Right cardiac atrium (tissue), 5 donors: ENCODE measurements at regions not wholly inside any gene's neighbourhood (a gene's known extent, or its start where the extent isn't known, plus 50 kb on each side); places are given as distances from the start of the nearest gene placed in this dataset.

Source experiments
- ATAC-seq, 2 donors: fragments of 200-7000 bp; cut with Tn5 transposase; one replicate each; pipeline versions ENCODE4 v1.8.0 to v1.9.1; 2020; ENCODE audit warnings: moderate library complexity in 2 of 2, mild to moderate bottlenecking in 1 of 2
- DNase-seq, 3 donors: peaks; one replicate each; pipeline ENCODE4 v3.0.0-alpha.2; 2020
- H3K27ac ChIP-seq: one replicate; pipeline ENCODE4 v1.5.1; 2013; ENCODE audit warnings: mild to moderate bottlenecking, low read length, control low read depth, moderate library complexity
- H3K27me3 ChIP-seq: one replicate; pipeline ENCODE4 v1.6.1; 2013; ENCODE audit not compliant: control insufficient read depth, insufficient read depth
- H3K4me1 ChIP-seq: one replicate; pipeline ENCODE4 v1.6.1; 2013; ENCODE audit warnings: low read length; ENCODE audit not compliant: control insufficient read depth, insufficient read depth
- H3K4me3 ChIP-seq: one replicate; pipeline ENCODE4 v1.5.1; 2013; ENCODE audit warnings: low read length, control low read depth
- H3K9me3 ChIP-seq: one replicate; pipeline ENCODE4 v1.6.1; 2013; ENCODE audit warnings: low read length; ENCODE audit not compliant: control insufficient read depth
- WGBS: extraction: QIAGEN DNeasy Blood & Tissue Kit; methylation state at CpG from one replicate; pipeline ENCODE4 v1.1.7; 2013; 5-methylcytosine and 5-hydroxymethylcytosine counted together
- intact Hi-C, 4 donors: fragments of 100-400 bp; cut with DNase I; formaldehyde crosslinking; loops; one replicate each; pipeline versions ENCODE4 v1.11.0 to v1.14.0; 2022 to 2023
- donor health status: healthy with polysubstance abuse.
- donor health status: DM: no; HTN: yes; CAD: no.
- donor health status: DM: no; HTN: no; CAD: no.
- donor health status: DM: no; HTN: yes; CAD: no; lungs with severe emphysema.
- donor health status: DM: yes; HTN: yes; CAD: no.

GRCh38 chr13:40230833-40231266 is 435.6 kb downstream of the FOXO1 start:
- Histone ChIP-seq H3K4me3 (no peak overlapping the region), H3K9me3 (no peaks in the 10 kb centered on the region), H3K27me3 (no peaks in the 10 kb centered on the region), H3K27ac (no peak overlapping the region), H3K4me1 (peaks cover 4% of the 10 kb centered on the region)
- 30% methylated on average over 3 of the region's 3 CpGs for WGBS
- intact Hi-C loops = no loop called here
- ATAC-seq (no peak), DNase-seq (no peak)

- 21% methylated on average over 2 of the region's 2 CpGs for WGBS
- H3K9me3 ChIP-seq = no peaks in the 10 kb centered on the region
- intact Hi-C loops = no loop called here
- DNase-seq (no peak), ATAC-seq (no peak)
- peaks cover 4% of the 10 kb centered on the region for H3K4me1 ChIP-seq
- no peak overlapping the region for H3K4me3 ChIP-seq
- no peaks in the 10 kb centered on the region for H3K27me3 ChIP-seq
- H3K27ac ChIP-seq = no peak overlapping the region
These were observed 435.1 kb downstream of the FOXO1 start for GRCh38 chr13:40231311-40231710.

GRCh38 chr13:40231751-40232150 is 434.7 kb downstream of the FOXO1 start:
- Histone ChIP-seq H3K4me1 (peaks cover 4% of the 10 kb centered on the region), H3K4me3 (no peak overlapping the region), H3K27me3 (no peaks in the 10 kb centered on the region), H3K9me3 (no peaks in the 10 kb centered on the region), H3K27ac (no peak overlapping the region)
- WGBS = 87% methylated on average over 3 of the region's 3 CpGs
- ATAC-seq (no peak), DNase-seq (no peak)
- intact Hi-C loops = no loop called here

- no peak for ATAC-seq
- H3K4me1 ChIP-seq = peaks cover 4% of the 10 kb centered on the region
- intact Hi-C loops = no loop called here
- H3K4me3 ChIP-seq = no peak overlapping the region
- 94% methylated on average over 3 of the region's 3 CpGs for WGBS
- no peaks in the 10 kb centered on the region for H3K27me3 ChIP-seq
- H3K9me3 ChIP-seq = no peaks in the 10 kb centered on the region
- DNase-seq = no peak
- H3K27ac ChIP-seq = no peak overlapping the region
These were observed 434.0 kb downstream of the FOXO1 start for GRCh38 chr13:40232311-40233040.

GRCh38 chr13:40233731-40234195 is 432.7 kb downstream of the FOXO1 start:
- peaks cover 4% of the 10 kb centered on the region for H3K4me1 ChIP-seq
- H3K27ac ChIP-seq = peak overlapping the region; percentile 79
- no peaks in the 10 kb centered on the region for H3K27me3 ChIP-seq
- peak; percentile 67 to 90 (median 82) for DNase-seq
- ATAC-seq = peak; percentile 55 to 68
- intact Hi-C loops = no loop called here
- no peaks in the 10 kb centered on the region for H3K9me3 ChIP-seq
- WGBS = 54% methylated on average over 8 of the region's 8 CpGs
- no peak overlapping the region for H3K4me3 ChIP-seq

- intact Hi-C loops = no loop called here
- Histone ChIP-seq H3K27me3 (no peaks in the 10 kb centered on the region), H3K4me3 (no peak overlapping the region), H3K4me1 (peaks cover 4% of the 10 kb centered on the region), H3K27ac (peak overlapping the region; percentile 79), H3K9me3 (no peaks in the 10 kb centered on the region)
- DNase-seq (no peak), ATAC-seq (no peak)
- WGBS = 91% methylated on average over 6 of the region's 6 CpGs
These were observed 431.2 kb downstream of the FOXO1 start for GRCh38 chr13:40235160-40235796.

GRCh38 chr13:40236566-40237168 is 429.8 kb downstream of the FOXO1 start:
- intact Hi-C loops = no loop called here
- H3K9me3 ChIP-seq = no peaks in the 10 kb centered on the region
- H3K4me1 ChIP-seq = peaks cover 4% of the 10 kb centered on the region
- no peak overlapping the region for H3K4me3 ChIP-seq
- H3K27me3 ChIP-seq = no peaks in the 10 kb centered on the region
- peak overlapping the region; percentile 96 for H3K27ac ChIP-seq
- WGBS = 61% methylated on average over 12 of the region's 12 CpGs
- DNase-seq (peak; percentile 63 to 83 (median 68)), ATAC-seq (peak; percentile 78 to 82)

- no peaks in the 10 kb centered on the region for H3K9me3 ChIP-seq
- no peak for DNase-seq
- H3K4me1 ChIP-seq = no peaks in the 10 kb centered on the region
- H3K27me3 ChIP-seq = no peaks in the 10 kb centered on the region
- intact Hi-C loops = no loop called here
- no peak overlapping the region for H3K4me3 ChIP-seq
- no peak overlapping the region for H3K27ac ChIP-seq
- no peak for ATAC-seq
- 95% methylated on average over 3 of the region's 3 CpGs for whole genome bisulfite sequencing
These were observed 427.7 kb downstream of the FOXO1 start for GRCh38 chr13:40238761-40239160.

- no peak for DNase-seq
- ATAC-seq = no peak
- Histone ChIP-seq H3K27me3 (no peaks in the 10 kb centered on the region), H3K4me3 (no peak overlapping the region), H3K27ac (no peak overlapping the region), H3K9me3 (no peaks in the 10 kb centered on the region), H3K4me1 (no peaks in the 10 kb centered on the region)
- 92% methylated on average over 2 of the region's 2 CpGs for WGBS
- intact Hi-C loops = no loop called here
These were observed 426.1 kb downstream of the FOXO1 start for GRCh38 chr13:40240293-40240692.

GRCh38 chr13:40241125-40241798 is 425.2 kb downstream of the FOXO1 start:
- ATAC-seq = no peak
- no peak overlapping the region for H3K27ac ChIP-seq
- H3K4me3 ChIP-seq = no peak overlapping the region
- H3K4me1 ChIP-seq = no peaks in the 10 kb centered on the region
- H3K9me3 ChIP-seq = no peaks in the 10 kb centered on the region
- intact Hi-C loops = no loop called here
- H3K27me3 ChIP-seq = no peaks in the 10 kb centered on the region
- 91% methylated on average over 3 of the region's 3 CpGs for WGBS
- no peak for DNase-seq

GRCh38 chr13:40243047-40243446 is 423.4 kb downstream of the FOXO1 start:
- Histone ChIP-seq H3K9me3 (no peaks in the 10 kb centered on the region), H3K27me3 (no peaks in the 10 kb centered on the region), H3K27ac (no peak overlapping the region), H3K4me3 (no peak overlapping the region), H3K4me1 (no peaks in the 10 kb centered on the region)
- intact Hi-C loops = no loop called here
- 96% methylated on average over 3 of the region's 3 CpGs for WGBS
- DNase-seq = no peak
- no peak for ATAC-seq
